HepG2 (cell line): ENCODE measurements at regions not wholly inside any gene's neighbourhood (a gene's known extent, or its start where the extent isn't known, plus 50 kb on each side); places are given as distances from the start of the nearest gene placed in this dataset.

ENCODE experiments used
- ATAC-seq: fragments of 200-7000 bp; cut with Tn5 transposase; 3 replicates; pipeline ENCODE4 v1.9.1; 2020; ENCODE audit warnings: mild to moderate bottlenecking, moderate library complexity
- BruUV-seq: library from RNA; stranded (reverse); fragments of 400-500 nt; replicated peaks from 2 replicates; lab custom pipeline; 2021; lab: Mats Ljungman, UMichigan
- CTCF ChIA-PET: fragments of 300-600 bp; formaldehyde crosslinking; extraction: SDS; loops from one replicate; lab custom pipeline; 2021; ENCODE audit warnings: low total read pairs, inconsistent platforms, low intra/inter-chr PET ratio; lab: Yijun Ruan, JAX
- POLR2A ChIA-PET: fragments of 350-600 bp; sonication (Branson Sonifier 250); formaldehyde crosslinking; loops from one replicate; lab custom pipeline; 2020; ENCODE audit warnings: antibody characterized with exemption, inconsistent platforms; lab: Yijun Ruan, JAX
- DNase-seq: peaks from one replicate; pipeline ENCODE4 v3.0.0-alpha.2; 2015; ENCODE audit warnings: low spot score
- FAIRE-seq: peaks from 3 replicates; lab custom pipeline; 2011; peaks lifted over from hg19 to GRCh38; lab: Jason Lieb, UNC
- H2AFZ ChIP-seq: one replicate; pipeline ENCODE4 v1.6.1; 2011; ENCODE audit warnings: low read length, inconsistent platforms
- H3K27ac ChIP-seq: fragments of 300-600 bp; 3 replicates; pipeline ENCODE4 v1.8.0; 2011; ENCODE audit warnings: mixed run types, mild to moderate bottlenecking, mixed read lengths, low read length, inconsistent platforms; ENCODE audit not compliant: insufficient read depth; ENCODE audit errors: extremely low read length
- H3K27me3 ChIP-seq, 2 experiments: fragments of 200-600 bp in 1 of 2; 2 replicates in 1 of 2; 3 replicates in 1 of 2; pipeline versions ENCODE4 v1.6.0 to v1.8.0; 2011; ENCODE audit warnings: low read length in 2 of 2, mild to moderate bottlenecking in 2 of 2, moderate library complexity in 2 of 2, inconsistent platforms in 1 of 2; ENCODE audit not compliant: insufficient read depth in 2 of 2, control insufficient read depth in 1 of 2
- H3K36me3 ChIP-seq, 2 experiments: fragments of 200-600 bp in 1 of 2; replicated peaks in 1 of 2; 2 replicates in 1 of 2; 3 replicates in 1 of 2; pipeline versions ENCODE4 v1.5.1 to v1.8.0; 2011; ENCODE audit warnings: low read length in 2 of 2, inconsistent platforms in 1 of 2; ENCODE audit not compliant: insufficient read depth in 2 of 2, control insufficient read depth in 1 of 2
- H3K4me1 ChIP-seq: 2 replicates; pipeline ENCODE4 v1.5.1; 2012; ENCODE audit warnings: low read length, inconsistent platforms; ENCODE audit not compliant: insufficient read depth
- H3K4me2 ChIP-seq: 2 replicates; pipeline ENCODE4 v1.6.0; 2011; ENCODE audit warnings: low read depth, low read length, inconsistent platforms
- H3K4me3 ChIP-seq, 3 experiments: fragments of 200-600 bp in 1 of 3; sonication (generic), shearing (Covaris generic) in 1 of 3; replicated peaks in 1 of 3; 2 replicates each; pipeline ENCODE4 v1.5.1; 2011 to 2016; ENCODE audit warnings: low read length in 3 of 3, inconsistent platforms in 2 of 3, low read depth in 2 of 3, mild to moderate bottlenecking in 2 of 3, control low read depth in 1 of 3, mixed read lengths in 1 of 3; ENCODE audit not compliant: insufficient read depth in 1 of 3
- H3K79me2 ChIP-seq: one replicate; pipeline ENCODE4 v1.6.1; 2011; ENCODE audit warnings: low read length, inconsistent platforms; ENCODE audit not compliant: insufficient read depth
- H3K9ac ChIP-seq: 2 replicates; pipeline ENCODE4 v1.6.0; 2011; ENCODE audit warnings: mild to moderate bottlenecking, low read depth, low read length, inconsistent platforms; ENCODE audit not compliant: insufficient read depth
- H3K9me3 ChIP-seq: 2 replicates; pipeline ENCODE4 v1.5.1; 2012; ENCODE audit warnings: mild to moderate bottlenecking, low read length
- H4K20me1 ChIP-seq: 2 replicates; pipeline ENCODE4 v1.6.0; 2011; ENCODE audit warnings: inconsistent platforms, mild to moderate bottlenecking, low read length, moderate library complexity; ENCODE audit not compliant: insufficient read depth
- ARNT2 ChIP-seq: sonication (generic); formaldehyde crosslinking; IDR thresholded peaks from 2 replicates; pipeline ENCODE4 v1.8.0; 2022; ENCODE audit warnings: mild to moderate bottlenecking, low read depth, missing genetic modification reagents, moderate library complexity
- ATAD3A ChIP-seq: sonication (generic); formaldehyde crosslinking; IDR thresholded peaks from 2 replicates; pipeline ENCODE4 v1.4.0; 2020; ENCODE audit warnings: missing genetic modification reagents
- CHD2 ChIP-seq: IDR thresholded peaks from 2 replicates; pipeline ENCODE4 v1.6.1; 2011; ENCODE audit warnings: low read depth, low read length, improper control_type of control experiment
- FIP1L1 ChIP-seq: fragments of 200-400 bp; formaldehyde crosslinking; IDR thresholded peaks from 2 replicates; pipeline ENCODE4 v1.6.1; 2018; ENCODE audit warnings: low read depth, mild to moderate bottlenecking, low read length, moderate library complexity, borderline replicate concordance; ENCODE audit not compliant: insufficient read depth
- FOXA3 ChIP-seq: IDR thresholded peaks from 2 replicates; pipeline ENCODE4 v1.6.1; 2016; ENCODE audit warnings: missing genetic modification reagents, missing compliant biosample characterization
- GABPA ChIP-seq, 2 experiments: IDR thresholded peaks; 2 replicates each; pipeline ENCODE4 v1.6.1; 2011 to 2016; ENCODE audit warnings: low read depth in 2 of 2, low read length in 1 of 2, missing biosample characterization in 1 of 2, missing genetic modification characterization in 1 of 2
- HOMEZ ChIP-seq: IDR thresholded peaks from 2 replicates; pipeline ENCODE4 v1.6.1; 2016; ENCODE audit warnings: low read depth
- HOXA9 ChIP-seq: sonication (generic); formaldehyde crosslinking; IDR thresholded peaks from 2 replicates; pipeline ENCODE4 v1.8.1; 2022; ENCODE audit warnings: missing genetic modification reagents, mild to moderate bottlenecking, moderate library complexity, borderline replicate concordance
- MYPOP ChIP-seq: sonication (generic); formaldehyde crosslinking; IDR thresholded peaks from 2 replicates; pipeline ENCODE4 v1.8.1; 2023; ENCODE audit warnings: mild to moderate bottlenecking, moderate library complexity, missing genetic modification reagents
- NCOA2 ChIP-seq: sonication (generic); formaldehyde crosslinking; IDR thresholded peaks from 2 replicates; pipeline ENCODE4 v1.8.0; 2022; ENCODE audit warnings: inconsistent platforms
- NCOR1 ChIP-seq: fragments of 200-600 bp; sonication (generic); IDR thresholded peaks from 2 replicates; pipeline ENCODE4 v1.7.0; 2017; ENCODE audit warnings: antibody characterized with exemption, low read length, borderline replicate concordance
- TBX2 ChIP-seq: sonication (generic); formaldehyde crosslinking; IDR thresholded peaks from 2 replicates; pipeline ENCODE4 v1.5.0; 2020; ENCODE audit warnings: missing genetic modification reagents, mild to moderate bottlenecking, borderline replicate concordance
- U2AF1 ChIP-seq: fragments of 200-400 bp; formaldehyde crosslinking; optimal IDR thresholded peaks from 2 replicates; pipeline ENCODE3; 2017; ENCODE audit warnings: mild to moderate bottlenecking, low read depth, low read length
- ZNF337 ChIP-seq: sonication (generic); formaldehyde crosslinking; IDR thresholded peaks from 2 replicates; pipeline ENCODE4 v1.5.1; 2020; ENCODE audit warnings: missing genetic modification reagents, low read depth, mild to moderate bottlenecking, borderline replicate concordance
- ZNF547 ChIP-seq: sonication (generic); formaldehyde crosslinking; IDR thresholded peaks from 2 replicates; pipeline ENCODE4 v1.5.1; 2020; ENCODE audit warnings: mild to moderate bottlenecking, missing genetic modification reagents
- ZNF710 ChIP-seq: sonication (generic); formaldehyde crosslinking; IDR thresholded peaks from 2 replicates; pipeline ENCODE4 v1.5.0; 2020; ENCODE audit warnings: mild to moderate bottlenecking, missing genetic modification reagents, borderline replicate concordance
- ZNF747 ChIP-seq: sonication (generic); formaldehyde crosslinking; IDR thresholded peaks from 2 replicates; pipeline ENCODE4 v1.8.1; 2023; ENCODE audit warnings: missing genetic modification reagents, mild to moderate bottlenecking, borderline replicate concordance
- WGBS: methylation state at CpG from one replicate; pipeline ENCODE4 v1.1.6; 2017; ENCODE audit warnings: low lambda C conversion rate; 5-methylcytosine and 5-hydroxymethylcytosine counted together
- in situ Hi-C: cut with HindIII; loops from 2 replicates; pipeline ENCODE4 v1.10.0; 2017; ENCODE audit warnings: low pct_unique_long_range_greater_than_20kb; ENCODE audit not compliant: extremely low pct_ligation_motif_present
- intact Hi-C: fragments of 100-400 bp; cut with micrococcal nuclease; formaldehyde crosslinking; loops from one replicate; pipeline ENCODE4 v1.10.0; 2022; ENCODE audit not compliant: unreplicated experiment
- TF ChIP-seq, protein P1 (sequence below): IDR thresholded peaks from 2 replicates; pipeline ENCODE4 v1.4.0; 2020; ENCODE audit warnings: mild to moderate bottlenecking, missing genetic modification reagents

DNA sequence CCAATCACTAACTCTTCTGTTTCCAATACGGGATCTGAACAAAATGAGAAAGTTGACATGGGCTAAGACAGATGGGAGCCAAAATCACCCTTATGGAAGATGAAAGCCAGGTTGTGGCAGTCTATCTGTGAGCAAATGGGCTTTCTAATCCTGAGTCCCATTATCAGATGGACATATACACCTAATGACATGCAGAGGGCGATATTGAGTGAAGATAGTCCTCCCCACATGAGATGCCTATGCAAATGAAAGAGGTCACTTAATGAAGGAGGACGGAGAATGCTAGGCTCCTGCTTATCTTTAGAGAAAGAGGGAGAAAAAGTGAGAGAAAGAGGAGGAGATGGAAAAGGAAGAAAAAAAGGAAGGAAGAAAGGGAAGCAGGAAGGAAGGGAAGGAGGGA is 547.5 kb downstream of the NLGN4X start:
- no peak overlapping the region for H3K4me2 ChIP-seq
- H2AFZ ChIP-seq, result no peak overlapping the region
- CTCF ChIA-PET, result no interaction called here
- H3K9ac ChIP-seq, result no peak overlapping the region
- BruUV-seq, result no TSS peak
- FAIRE-seq, result no peak
- no peaks in the 10 kb centered on the region for H3K36me3 ChIP-seq
- no peaks in the 10 kb centered on the region for H3K79me2 ChIP-seq
- no peak overlapping the region for H3K27ac ChIP-seq
- H3K4me1 ChIP-seq, result no peaks in the 10 kb centered on the region
- ATAC-seq, result no peak
- H3K9me3 ChIP-seq, result peaks cover 2% of the 10 kb centered on the region
- intact Hi-C loops, result no loop called here
- no peaks in the 10 kb centered on the region for H4K20me1 ChIP-seq
- WGBS, result 1% methylated on average over 3 of the region's 3 CpGs
- POLR2A ChIA-PET, result no interaction called here
- H3K4me3 ChIP-seq, result no peak overlapping the region
- no peaks in the 10 kb centered on the region for H3K27me3 ChIP-seq
- in situ Hi-C loops, result no loop called here
- no peak for DNase-seq
- no peak for TF ChIP-seq NCOR1
- TF ChIP-seq ZNF710 (CRISPR knock-in tag), result no peak
- no peak for TF ChIP-seq U2AF1
- TF ChIP-seq, protein P1, sequence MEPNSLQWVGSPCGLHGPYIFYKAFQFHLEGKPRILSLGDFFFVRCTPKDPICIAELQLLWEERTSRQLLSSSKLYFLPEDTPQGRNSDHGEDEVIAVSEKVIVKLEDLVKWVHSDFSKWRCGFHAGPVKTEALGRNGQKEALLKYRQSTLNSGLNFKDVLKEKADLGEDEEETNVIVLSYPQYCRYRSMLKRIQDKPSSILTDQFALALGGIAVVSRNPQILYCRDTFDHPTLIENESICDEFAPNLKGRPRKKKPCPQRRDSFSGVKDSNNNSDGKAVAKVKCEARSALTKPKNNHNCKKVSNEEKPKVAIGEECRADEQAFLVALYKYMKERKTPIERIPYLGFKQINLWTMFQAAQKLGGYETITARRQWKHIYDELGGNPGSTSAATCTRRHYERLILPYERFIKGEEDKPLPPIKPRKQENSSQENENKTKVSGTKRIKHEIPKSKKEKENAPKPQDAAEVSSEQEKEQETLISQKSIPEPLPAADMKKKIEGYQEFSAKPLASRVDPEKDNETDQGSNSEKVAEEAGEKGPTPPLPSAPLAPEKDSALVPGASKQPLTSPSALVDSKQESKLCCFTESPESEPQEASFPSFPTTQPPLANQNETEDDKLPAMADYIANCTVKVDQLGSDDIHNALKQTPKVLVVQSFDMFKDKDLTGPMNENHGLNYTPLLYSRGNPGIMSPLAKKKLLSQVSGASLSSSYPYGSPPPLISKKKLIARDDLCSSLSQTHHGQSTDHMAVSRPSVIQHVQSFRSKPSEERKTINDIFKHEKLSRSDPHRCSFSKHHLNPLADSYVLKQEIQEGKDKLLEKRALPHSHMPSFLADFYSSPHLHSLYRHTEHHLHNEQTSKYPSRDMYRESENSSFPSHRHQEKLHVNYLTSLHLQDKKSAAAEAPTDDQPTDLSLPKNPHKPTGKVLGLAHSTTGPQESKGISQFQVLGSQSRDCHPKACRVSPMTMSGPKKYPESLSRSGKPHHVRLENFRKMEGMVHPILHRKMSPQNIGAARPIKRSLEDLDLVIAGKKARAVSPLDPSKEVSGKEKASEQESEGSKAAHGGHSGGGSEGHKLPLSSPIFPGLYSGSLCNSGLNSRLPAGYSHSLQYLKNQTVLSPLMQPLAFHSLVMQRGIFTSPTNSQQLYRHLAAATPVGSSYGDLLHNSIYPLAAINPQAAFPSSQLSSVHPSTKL (CRISPR knock-in tag), result no peak
- no peak for TF ChIP-seq ARNT2 (CRISPR knock-in tag)
- no peak for TF ChIP-seq TBX2
- TF ChIP-seq FOXA3 (CRISPR knock-in tag), result no peak
- no peak for TF ChIP-seq HOXA9 (CRISPR knock-in tag)
- TF ChIP-seq MYPOP (CRISPR knock-in tag), result no peak
- TF ChIP-seq NCOA2 (CRISPR knock-in tag), result no peak
- no peak for TF ChIP-seq ZNF337 (CRISPR knock-in tag)
- TF ChIP-seq ZNF547, result no peak
- TF ChIP-seq HOMEZ (CRISPR knock-in tag), result no peak
- no peak for TF ChIP-seq FIP1L1
- no peak for TF ChIP-seq ATAD3A (CRISPR knock-in tag)
- no peak for TF ChIP-seq GABPA (IDR thresholded peaks at IDR 0.05; ENCODE audit: low read depth, low read length)
- TF ChIP-seq GABPA (CRISPR knock-in tag; IDR thresholded peaks at IDR 0.05; ENCODE audit: low read depth), result no peak
- TF ChIP-seq ZNF747 (CRISPR knock-in tag), result no peak
- no peak for TF ChIP-seq CHD2
